ENCODE measurements at regions not wholly inside any gene's neighbourhood (a gene's known extent, or its start where the extent isn't known, plus 50 kb on each side); places are given as distances from the start of the nearest gene placed in this dataset.

DNA sequence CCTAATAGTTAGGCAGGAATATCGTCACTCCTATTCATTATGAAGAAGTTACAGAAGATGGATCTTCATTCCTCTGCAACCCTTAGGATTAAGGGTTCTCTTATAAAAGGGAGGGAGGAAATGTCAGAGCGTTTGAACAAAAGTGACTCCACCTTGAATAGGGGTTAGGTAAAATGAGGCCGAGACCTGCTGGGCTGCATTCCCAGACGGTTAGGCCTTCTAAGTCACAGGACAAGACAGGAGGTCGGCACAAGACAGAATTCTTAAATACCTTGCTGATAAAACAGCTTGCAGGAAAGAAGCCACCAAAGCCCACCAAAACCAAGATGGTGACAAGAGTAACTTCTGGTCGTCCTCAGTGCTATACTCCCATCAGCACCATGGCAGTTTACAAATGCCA lies 147.6 kb downstream of the CDCA7 start:
- TF ChIP-seq POLR2A (IDR thresholded peaks at IDR 0.05) (no peak), POLR2AphosphoS5 (IDR thresholded peaks at IDR 0.05) (no peak), CTCF (IDR thresholded peaks at IDR 0.05) (no peak)
- no peaks in the 10 kb centered on the region for H3K36me3 ChIP-seq
- H3K4me3 ChIP-seq, result no peak overlapping the region
- no peak for DNase-seq (ENCODE audit: low spot score)
- WGBS, result 81% methylated on average over 6 of the region's 6 CpGs
- H3K27me3 ChIP-seq (replicated peaks; ENCODE audit: insufficient read depth), result no peaks in the 10 kb centered on the region
- no peak overlapping the region for H3K27ac ChIP-seq
- intact Hi-C loops (cut with DNase I), result no loop called here
- H3K4me1 ChIP-seq (replicated peaks), result no peaks in the 10 kb centered on the region
- no peaks in the 10 kb centered on the region for H3K9me3 ChIP-seq

GRCh38 chr2:173511357-173511756 lies 156.7 kb downstream of the CDCA7 start:
- Histone ChIP-seq H3K27me3 (replicated peaks; ENCODE audit: insufficient read depth) (no peaks in the 10 kb centered on the region), H3K4me1 (replicated peaks) (no peaks in the 10 kb centered on the region), H3K9me3 (no peaks in the 10 kb centered on the region), H3K36me3 (no peaks in the 10 kb centered on the region), H3K27ac (no peak overlapping the region), H3K4me3 (no peak overlapping the region)
- 61% methylated on average over 3 of the region's 3 CpGs for WGBS
- no peak for DNase-seq (ENCODE audit: low spot score)
- TF ChIP-seq CTCF (IDR thresholded peaks at IDR 0.05) (no peak), POLR2A (IDR thresholded peaks at IDR 0.05) (no peak), POLR2AphosphoS5 (IDR thresholded peaks at IDR 0.05) (no peak)
- intact Hi-C loops (cut with DNase I), result no loop called here

DNA sequence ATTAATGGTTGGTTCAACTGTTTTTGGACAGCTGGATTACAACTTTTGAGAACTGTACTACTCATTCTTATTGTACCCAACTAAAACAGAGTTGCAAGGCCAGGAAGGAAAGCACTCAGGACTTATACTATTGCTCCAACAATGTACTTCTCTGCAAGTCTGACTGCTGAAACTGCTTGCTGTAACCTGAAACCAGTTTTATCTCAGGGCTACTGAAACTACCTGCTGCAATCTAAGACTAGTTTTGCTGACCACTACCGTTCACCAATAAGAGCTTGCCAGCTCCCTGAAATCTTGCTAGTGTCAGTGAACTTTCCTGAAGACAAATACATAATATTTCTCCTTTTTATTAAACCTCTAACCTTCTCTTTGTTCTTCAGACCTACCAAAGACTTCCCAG lies 157.3 kb downstream of the CDCA7 start:
- Histone ChIP-seq H3K27me3 (replicated peaks; ENCODE audit: insufficient read depth) (no peaks in the 10 kb centered on the region), H3K36me3 (no peaks in the 10 kb centered on the region), H3K9me3 (no peaks in the 10 kb centered on the region), H3K4me1 (replicated peaks) (no peaks in the 10 kb centered on the region), H3K27ac (no peak overlapping the region), H3K4me3 (no peak overlapping the region)
- WGBS, result 71% methylated on average over 1 of the region's 1 CpG
- no peak for TF ChIP-seq POLR2AphosphoS5 (IDR thresholded peaks at IDR 0.05)
- TF ChIP-seq CTCF (IDR thresholded peaks at IDR 0.05), result no peak
- no peak for TF ChIP-seq POLR2A (IDR thresholded peaks at IDR 0.05)
- DNase-seq (ENCODE audit: low spot score), result no peak
- intact Hi-C loops (cut with DNase I), result no loop called here

DNA sequence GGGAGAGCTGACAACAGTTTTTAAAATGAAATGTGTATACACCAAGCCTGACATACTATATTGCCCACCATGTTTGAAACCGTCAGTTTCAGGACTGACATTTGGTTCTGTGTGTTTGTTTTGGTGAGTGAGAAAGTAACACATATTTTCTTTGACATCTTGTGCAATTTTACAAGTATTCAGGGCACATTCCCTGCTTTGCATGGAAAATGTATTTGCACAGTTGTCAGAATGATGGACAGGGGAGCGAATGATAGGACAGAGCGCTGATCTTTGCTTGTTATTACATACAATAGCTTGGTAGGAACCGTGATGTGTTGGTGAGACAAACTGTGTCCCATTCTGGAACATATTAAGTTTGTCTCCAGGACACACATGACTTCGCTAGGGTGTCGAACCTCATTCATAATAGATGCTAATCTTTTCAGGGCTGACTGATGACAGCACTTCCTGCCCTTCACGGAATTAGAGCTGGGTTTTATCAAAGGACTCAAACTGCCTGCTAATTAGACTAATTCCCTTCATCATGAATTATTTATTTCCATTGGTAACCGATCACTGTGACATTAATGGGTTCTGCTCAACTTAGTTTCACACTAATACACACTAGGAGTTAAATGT lies 158.5 kb downstream of the CDCA7 start:
- WGBS, result 62% methylated on average over 8 of the region's 8 CpGs
- H3K9me3 ChIP-seq, result no peaks in the 10 kb centered on the region

More for the DNA sequence above, 158.5 kb downstream of the CDCA7 start:
- no peak overlapping the region for H3K27ac ChIP-seq
- DNase-seq (ENCODE audit: low spot score), result no peak
- H3K27me3 ChIP-seq (replicated peaks; ENCODE audit: insufficient read depth), result no peaks in the 10 kb centered on the region
- H3K4me3 ChIP-seq, result no peak overlapping the region
- TF ChIP-seq POLR2A (IDR thresholded peaks at IDR 0.05) (no peak), POLR2AphosphoS5 (IDR thresholded peaks at IDR 0.05) (no peak), CTCF (IDR thresholded peaks at IDR 0.05) (no peak)
- H3K36me3 ChIP-seq, result no peaks in the 10 kb centered on the region
- no peaks in the 10 kb centered on the region for H3K4me1 ChIP-seq (replicated peaks)
- intact Hi-C loops (cut with DNase I), result no loop called here

All from prostate gland (tissue), 2 donors.